Esophagus muscularis mucosa (tissue), 4 donors: ENCODE measurements at regions not wholly inside any gene's neighbourhood (a gene's known extent, or its start where the extent isn't known, plus 50 kb on each side); places are given as distances from the start of the nearest gene placed in this dataset.

Experiments
- CTCF ChIP-seq, 3 experiments: fragments of 200-600 bp in 2 of 3; fragments of 450-650 bp in 1 of 3; sonication (generic) in 2 of 3; IDR thresholded peaks; one replicate each; pipeline ENCODE4 v1.5.1; 2017 to 2019; ENCODE audit warnings: antibody characterized with exemption in 3 of 3, mild to moderate bottlenecking in 2 of 3, moderate library complexity in 1 of 3
- EP300 ChIP-seq: sonication (generic); formaldehyde crosslinking; IDR thresholded peaks from one replicate; pipeline ENCODE4 v1.6.1; 2017; ENCODE audit warnings: antibody characterized with exemption
- POLR2A ChIP-seq: fragments of 450-650 bp; IDR thresholded peaks from one replicate; pipeline ENCODE4 v1.6.1; 2017; ENCODE audit warnings: antibody characterized with exemption, moderate library complexity, mild to moderate bottlenecking, low read depth
- POLR2AphosphoS5 ChIP-seq, 2 donors: sonication (generic); formaldehyde crosslinking; IDR thresholded peaks; one replicate each; pipeline ENCODE4 v1.6.1; 2017; ENCODE audit warnings: antibody characterized with exemption in 2 of 2

GRCh38 chr22:22352371-22352999 lies 107.9 kb downstream of the VPREB1 start:
- TF ChIP-seq EP300, result no peak
- no peak for TF ChIP-seq CTCF (IDR thresholded peaks at IDR 0.05)
- TF ChIP-seq POLR2AphosphoS5 (IDR thresholded peaks at IDR 0.05), result no peak
- TF ChIP-seq POLR2A, result no peak
